Parathyroid adenoma (tissue), 2 donors: ENCODE measurements at regions not wholly inside any gene's neighbourhood (a gene's known extent, or its start where the extent isn't known, plus 50 kb on each side); places are given as distances from the start of the nearest gene placed in this dataset.

Experiments used
- H2AFZ ChIP-seq: fragments of 300-600 bp; sonication (generic); one replicate; pipeline ENCODE4 v1.7.0; 2017; ENCODE audit warnings: antibody characterized with exemption, mild to moderate bottlenecking
- H3K27ac ChIP-seq: fragments of 300-600 bp; sonication (generic); one replicate; pipeline ENCODE4 v1.7.0; 2017
- H3K27me3 ChIP-seq: fragments of 300-600 bp; sonication (generic); one replicate; pipeline ENCODE4 v1.7.0; 2017; ENCODE audit warnings: low read length; ENCODE audit not compliant: control insufficient read depth, insufficient read depth
- H3K36me3 ChIP-seq: fragments of 300-600 bp; sonication (generic); one replicate; pipeline ENCODE4 v1.7.0; 2017; ENCODE audit warnings: low read length; ENCODE audit not compliant: control insufficient read depth, insufficient read depth
- H3K4me1 ChIP-seq: fragments of 300-600 bp; sonication (generic); one replicate; pipeline ENCODE4 v1.7.0; 2017; ENCODE audit warnings: control low read depth
- H3K4me2 ChIP-seq: fragments of 300-600 bp; sonication (generic); one replicate; pipeline ENCODE4 v1.7.0; 2017; ENCODE audit warnings: low read length
- H3K4me3 ChIP-seq: fragments of 300-600 bp; sonication (generic); one replicate; pipeline ENCODE4 v1.7.0; 2017; ENCODE audit warnings: low read depth, low read length
- H3K79me2 ChIP-seq: fragments of 300-600 bp; sonication (generic); one replicate; pipeline ENCODE4 v1.7.0; 2017; ENCODE audit warnings: control low read depth
- H3K9ac ChIP-seq: fragments of 300-600 bp; sonication (generic); one replicate; pipeline ENCODE4 v1.7.0; 2017; ENCODE audit warnings: mild to moderate bottlenecking
- H3K9me3 ChIP-seq: fragments of 300-600 bp; sonication (generic); one replicate; pipeline ENCODE4 v1.7.0; 2017; ENCODE audit warnings: low read length; ENCODE audit not compliant: control insufficient read depth
- TF ChIP-seq, protein P1 (sequence below): fragments of 300-600 bp; sonication (generic); IDR thresholded peaks from one replicate; pipeline ENCODE4 v1.7.0; 2017; ENCODE audit warnings: antibody characterized with exemption, mild to moderate bottlenecking
- donor health status: primary hyperparathyroidism.

DNA sequence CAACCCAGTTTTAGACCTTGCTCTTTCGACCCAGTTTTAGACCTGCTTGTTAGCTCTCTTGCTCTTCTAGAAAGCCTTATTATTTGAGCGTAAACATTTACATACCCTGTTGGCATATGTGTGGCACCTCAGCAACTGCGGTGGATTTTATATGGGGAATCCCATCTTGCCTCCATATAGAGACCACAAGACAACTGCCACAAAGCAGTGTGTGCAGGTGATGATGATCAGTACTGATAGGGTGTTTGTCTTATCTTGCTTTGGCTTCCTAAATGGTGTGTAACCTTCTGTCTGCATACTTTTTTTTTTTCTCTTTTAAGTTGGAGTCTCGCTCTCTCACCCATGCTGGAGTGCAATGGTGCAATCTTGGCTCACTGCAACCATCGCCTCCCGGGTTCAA lies 1270.8 kb downstream of the MRPL39 start:
- H3K4me2 ChIP-seq, result no peak overlapping the region
- H3K4me3 ChIP-seq, result no peak overlapping the region
- no peaks in the 10 kb centered on the region for H3K9me3 ChIP-seq
- TF ChIP-seq, protein P1, sequence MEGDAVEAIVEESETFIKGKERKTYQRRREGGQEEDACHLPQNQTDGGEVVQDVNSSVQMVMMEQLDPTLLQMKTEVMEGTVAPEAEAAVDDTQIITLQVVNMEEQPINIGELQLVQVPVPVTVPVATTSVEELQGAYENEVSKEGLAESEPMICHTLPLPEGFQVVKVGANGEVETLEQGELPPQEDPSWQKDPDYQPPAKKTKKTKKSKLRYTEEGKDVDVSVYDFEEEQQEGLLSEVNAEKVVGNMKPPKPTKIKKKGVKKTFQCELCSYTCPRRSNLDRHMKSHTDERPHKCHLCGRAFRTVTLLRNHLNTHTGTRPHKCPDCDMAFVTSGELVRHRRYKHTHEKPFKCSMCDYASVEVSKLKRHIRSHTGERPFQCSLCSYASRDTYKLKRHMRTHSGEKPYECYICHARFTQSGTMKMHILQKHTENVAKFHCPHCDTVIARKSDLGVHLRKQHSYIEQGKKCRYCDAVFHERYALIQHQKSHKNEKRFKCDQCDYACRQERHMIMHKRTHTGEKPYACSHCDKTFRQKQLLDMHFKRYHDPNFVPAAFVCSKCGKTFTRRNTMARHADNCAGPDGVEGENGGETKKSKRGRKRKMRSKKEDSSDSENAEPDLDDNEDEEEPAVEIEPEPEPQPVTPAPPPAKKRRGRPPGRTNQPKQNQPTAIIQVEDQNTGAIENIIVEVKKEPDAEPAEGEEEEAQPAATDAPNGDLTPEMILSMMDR, result no peak
- no peaks in the 10 kb centered on the region for H3K4me1 ChIP-seq
- no peaks in the 10 kb centered on the region for H3K36me3 ChIP-seq
- no peak overlapping the region for H2AFZ ChIP-seq
- no peak overlapping the region for H3K27ac ChIP-seq
- H3K27me3 ChIP-seq, result no peaks in the 10 kb centered on the region
- no peaks in the 10 kb centered on the region for H3K79me2 ChIP-seq
- H3K9ac ChIP-seq, result no peak overlapping the region

DNA sequence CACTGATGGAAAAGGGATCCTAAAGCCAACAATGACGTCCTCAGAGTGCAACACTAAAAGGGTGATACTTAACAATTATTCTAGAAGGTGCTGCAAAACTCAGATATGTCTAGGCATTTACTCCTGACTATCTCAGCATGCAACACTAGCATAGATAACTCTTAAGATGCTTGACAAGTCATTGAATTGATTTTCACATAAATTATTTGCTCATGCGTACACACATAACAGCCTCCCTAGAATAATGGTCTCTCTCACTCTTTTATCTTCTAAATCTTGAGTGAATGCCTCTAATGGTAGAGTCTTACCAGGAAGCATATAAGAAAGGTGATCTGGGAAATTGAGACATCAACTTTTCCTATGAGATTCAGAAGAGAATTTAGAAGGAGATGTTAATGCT lies 1283.7 kb downstream of the MRPL39 start:
- H3K4me2 ChIP-seq, result no peak overlapping the region
- no peaks in the 10 kb centered on the region for H3K9me3 ChIP-seq
- no peak overlapping the region for H3K4me3 ChIP-seq
- no peaks in the 10 kb centered on the region for H3K36me3 ChIP-seq
- no peaks in the 10 kb centered on the region for H3K79me2 ChIP-seq
- no peaks in the 10 kb centered on the region for H3K4me1 ChIP-seq
- no peak overlapping the region for H3K9ac ChIP-seq
- H3K27me3 ChIP-seq, result no peaks in the 10 kb centered on the region
- no peak overlapping the region for H2AFZ ChIP-seq
- no peak overlapping the region for H3K27ac ChIP-seq
- TF ChIP-seq, protein P1, result no peak

DNA sequence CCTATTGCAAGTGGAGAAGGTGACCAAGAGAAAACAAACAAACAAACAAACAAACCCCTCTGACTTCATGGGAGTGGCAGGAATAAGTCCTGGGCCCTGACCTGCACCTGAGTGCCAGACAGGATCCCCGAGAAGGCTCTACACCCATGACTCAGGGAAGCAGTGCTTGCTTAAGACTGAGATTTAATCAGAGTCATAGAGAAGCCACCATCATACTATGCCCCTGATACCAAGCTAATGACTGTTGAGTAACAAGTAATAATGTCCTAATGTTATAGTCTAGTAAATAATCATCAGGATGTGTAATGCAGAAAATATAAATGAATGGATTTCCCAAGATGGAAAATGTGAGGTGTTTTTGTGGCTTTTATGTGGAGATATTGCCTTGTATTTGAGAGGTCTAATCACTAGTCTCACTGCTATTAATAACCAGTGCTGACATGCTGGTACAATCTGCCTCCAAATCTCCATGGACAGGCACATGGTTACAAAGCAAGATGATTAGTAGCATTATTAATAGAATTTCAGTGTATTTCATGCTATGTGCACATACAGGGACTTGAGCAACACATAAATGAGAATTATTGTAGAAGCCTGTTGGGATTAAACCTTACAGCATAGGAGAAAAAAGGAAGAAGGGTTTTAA lies 1290.9 kb downstream of the MRPL39 start:
- TF ChIP-seq, protein P1, result no peak
- Histone ChIP-seq H3K4me3 (no peak overlapping the region), H3K36me3 (no peaks in the 10 kb centered on the region), H3K4me2 (no peak overlapping the region), H3K9me3 (no peaks in the 10 kb centered on the region), H3K27me3 (no peaks in the 10 kb centered on the region), H3K79me2 (no peaks in the 10 kb centered on the region), H2AFZ (no peak overlapping the region), H3K9ac (no peak overlapping the region), H3K27ac (no peak overlapping the region), H3K4me1 (no peaks in the 10 kb centered on the region)

DNA sequence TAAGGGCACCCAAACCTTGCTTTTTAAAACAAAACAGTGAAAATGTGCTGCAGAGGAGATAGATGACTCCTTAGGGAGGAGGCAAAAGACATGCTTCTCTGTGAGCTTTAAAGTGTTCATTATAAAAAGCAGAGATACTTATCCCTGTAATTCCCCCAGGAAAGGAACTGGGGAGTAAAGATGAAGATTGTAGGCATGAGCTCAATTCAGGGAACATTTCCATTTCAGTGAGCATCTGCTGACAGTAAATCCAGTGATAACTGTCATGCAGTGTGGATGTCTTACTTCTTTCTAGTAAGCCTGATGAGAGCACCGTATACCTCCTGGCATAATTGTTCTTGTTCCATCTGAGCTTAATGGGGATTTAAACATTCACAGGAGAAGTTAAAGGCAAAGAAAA lies 1296.5 kb downstream of the MRPL39 start:
- TF ChIP-seq, protein P1, result no peak
- Histone ChIP-seq H3K4me1 (no peaks in the 10 kb centered on the region), H3K9me3 (no peaks in the 10 kb centered on the region), H3K4me3 (no peak overlapping the region), H3K9ac (no peak overlapping the region), H3K4me2 (no peak overlapping the region), H3K27ac (no peak overlapping the region), H3K36me3 (no peaks in the 10 kb centered on the region), H3K79me2 (no peaks in the 10 kb centered on the region), H3K27me3 (no peaks in the 10 kb centered on the region), H2AFZ (no peak overlapping the region)

DNA sequence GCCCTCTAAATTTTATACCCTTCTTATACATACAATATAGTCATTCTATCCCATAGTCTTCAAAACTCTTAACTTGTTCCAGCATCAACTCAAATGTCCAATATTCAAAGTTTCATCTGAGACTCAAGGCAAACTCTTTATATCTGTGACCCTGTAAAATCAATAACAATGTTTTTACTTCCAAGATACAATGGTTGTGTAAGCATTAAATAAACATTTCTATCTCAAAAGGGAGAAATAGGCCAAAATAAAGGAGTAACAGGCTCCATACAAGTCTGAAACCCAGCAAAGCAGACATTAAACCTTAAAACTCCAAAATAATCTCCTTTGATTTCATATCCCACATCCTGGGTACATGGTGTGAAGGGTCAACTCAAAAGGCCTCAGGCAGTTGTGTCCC lies 1299.1 kb downstream of the MRPL39 start:
- Histone ChIP-seq H3K4me2 (no peak overlapping the region), H3K79me2 (no peaks in the 10 kb centered on the region), H3K9ac (no peak overlapping the region), H3K36me3 (no peaks in the 10 kb centered on the region), H3K27me3 (no peaks in the 10 kb centered on the region), H3K9me3 (no peaks in the 10 kb centered on the region), H2AFZ (no peak overlapping the region), H3K27ac (no peak overlapping the region), H3K4me3 (no peak overlapping the region), H3K4me1 (no peaks in the 10 kb centered on the region)
- TF ChIP-seq, protein P1, result no peak
